OCI-LY1 (cell line): ENCODE measurements at regions not wholly inside any gene's neighbourhood (a gene's known extent, or its start where the extent isn't known, plus 50 kb on each side); places are given as distances from the start of the nearest gene placed in this dataset.

Source experiments
- H2AFZ ChIP-seq: fragments of 200-600 bp; sonication (generic), shearing (Covaris generic); 2 replicates; pipeline ENCODE4 v1.6.0; 2014; ENCODE audit warnings: antibody characterized with exemption, mild to moderate bottlenecking, low read length
- H3F3A ChIP-seq: fragments of 200-600 bp; sonication (generic), shearing (Covaris generic); 2 replicates; pipeline ENCODE4 v1.6.0; 2014; ENCODE audit warnings: mild to moderate bottlenecking, antibody characterized with exemption, low read length, moderate library complexity; ENCODE audit not compliant: insufficient read depth
- H3K27ac ChIP-seq: fragments of 200-600 bp; sonication (generic); 2 replicates; pipeline ENCODE4 v1.5.1; 2014; ENCODE audit warnings: low read length, mixed run types, mild to moderate bottlenecking, low read depth; ENCODE audit not compliant: poor library complexity, severe bottlenecking
- H3K27me3 ChIP-seq: fragments of 200-600 bp; sonication (generic); 2 replicates; pipeline ENCODE4 v1.6.0; 2014; ENCODE audit warnings: antibody characterized with exemption, mild to moderate bottlenecking, low read length, moderate library complexity; ENCODE audit not compliant: insufficient read depth
- H3K36me3 ChIP-seq: fragments of 200-600 bp; sonication (generic); 2 replicates; pipeline ENCODE4 v1.6.1; 2014; ENCODE audit warnings: mild to moderate bottlenecking, antibody characterized with exemption, low read length, moderate library complexity, mixed read lengths; ENCODE audit not compliant: insufficient read depth
- H3K4me1 ChIP-seq: fragments of 200-600 bp; sonication (generic); 2 replicates; pipeline ENCODE4 v1.5.1; 2014; ENCODE audit warnings: mild to moderate bottlenecking, low read length, moderate library complexity; ENCODE audit not compliant: insufficient read depth, severe bottlenecking
- H3K4me2 ChIP-seq: fragments of 200-600 bp; sonication (generic), shearing (Covaris generic); 2 replicates; pipeline ENCODE4 v1.6.1; 2014; ENCODE audit warnings: low read length
- H3K4me3 ChIP-seq: fragments of 200-600 bp; sonication (generic); 2 replicates; pipeline ENCODE4 v1.5.1; 2014; ENCODE audit warnings: low read length, low read depth, mild to moderate bottlenecking, mixed read lengths; ENCODE audit not compliant: poor library complexity, severe bottlenecking
- H3K79me2 ChIP-seq: fragments of 200-600 bp; shearing (Covaris generic); 2 replicates; pipeline ENCODE4 v1.6.1; 2016; ENCODE audit warnings: mixed run types, low read length, mixed read lengths; ENCODE audit not compliant: insufficient read depth
- H3K9ac ChIP-seq: fragments of 200-600 bp; sonication (generic), shearing (Covaris generic); 2 replicates; pipeline ENCODE4 v1.6.1; 2014; ENCODE audit warnings: mild to moderate bottlenecking, low read length, mixed read lengths
- H3K9me2 ChIP-seq: fragments of 200-600 bp; sonication (generic), shearing (Covaris generic); 2 replicates; pipeline ENCODE4 v1.6.1; 2014; ENCODE audit warnings: low read depth, mild to moderate bottlenecking, low read length, mixed read lengths
- H3K9me3 ChIP-seq: fragments of 200-600 bp; shearing (Covaris generic); 2 replicates; pipeline ENCODE4 v1.6.1; 2014; ENCODE audit warnings: low read length, mixed read lengths
- H4K20me1 ChIP-seq: fragments of 200-600 bp; sonication (generic), shearing (Covaris generic); 2 replicates; pipeline ENCODE4 v1.6.0; 2016; ENCODE audit warnings: mild to moderate bottlenecking, low read length; ENCODE audit not compliant: insufficient read depth
- EZH2 ChIP-seq: fragments of 200-600 bp; sonication (generic), shearing (Covaris generic); IDR thresholded peaks from 2 replicates; pipeline ENCODE4 v1.8.0; 2017; ENCODE audit warnings: borderline replicate concordance, mixed run types, mild to moderate bottlenecking, antibody characterized with exemption, low read length, moderate library complexity, mixed read lengths
- TF ChIP-seq, protein P1 (sequence below): fragments of 200-600 bp; sonication (generic), shearing (Covaris generic); IDR thresholded peaks from 2 replicates; pipeline ENCODE4 v1.5.1; 2017; ENCODE audit warnings: mild to moderate bottlenecking, antibody characterized with exemption, low read length, moderate library complexity, mixed read lengths

DNA sequence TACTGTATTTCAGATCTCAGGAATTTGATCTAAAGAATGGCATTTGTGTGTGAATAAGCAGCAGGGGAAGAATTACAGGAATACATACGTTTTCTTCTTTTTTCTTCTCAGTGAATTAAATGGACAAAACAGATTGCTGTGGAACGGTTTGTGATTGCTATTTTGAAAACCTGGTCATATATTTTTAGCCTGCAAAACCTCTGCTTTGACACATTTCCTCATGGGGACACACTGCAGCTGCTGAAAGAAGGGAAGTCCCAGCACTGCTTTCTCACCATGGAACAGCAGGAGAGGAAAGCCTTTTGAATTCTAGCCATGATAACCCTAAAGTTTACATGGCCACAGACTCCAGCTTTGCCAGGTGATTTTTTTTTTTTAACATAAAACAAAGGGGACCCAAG, 315.0 kb downstream of the OXSM start:
- Histone ChIP-seq H3K4me1 (no peaks in the 10 kb centered on the region), H3K36me3 (no peaks in the 10 kb centered on the region), H3K9me2 (no peaks in the 10 kb centered on the region), H3F3A (no peaks in the 10 kb centered on the region), H3K4me3 (no peak overlapping the region), H3K27me3 (no peaks in the 10 kb centered on the region), H3K9ac (no peak overlapping the region), H3K79me2 (no peaks in the 10 kb centered on the region), H4K20me1 (no peaks in the 10 kb centered on the region), H3K4me2 (no peak overlapping the region), H2AFZ (no peak overlapping the region), H3K9me3 (no peaks in the 10 kb centered on the region), H3K27ac (no peak overlapping the region)
- no peak for TF ChIP-seq EZH2
- TF ChIP-seq, protein P1, sequence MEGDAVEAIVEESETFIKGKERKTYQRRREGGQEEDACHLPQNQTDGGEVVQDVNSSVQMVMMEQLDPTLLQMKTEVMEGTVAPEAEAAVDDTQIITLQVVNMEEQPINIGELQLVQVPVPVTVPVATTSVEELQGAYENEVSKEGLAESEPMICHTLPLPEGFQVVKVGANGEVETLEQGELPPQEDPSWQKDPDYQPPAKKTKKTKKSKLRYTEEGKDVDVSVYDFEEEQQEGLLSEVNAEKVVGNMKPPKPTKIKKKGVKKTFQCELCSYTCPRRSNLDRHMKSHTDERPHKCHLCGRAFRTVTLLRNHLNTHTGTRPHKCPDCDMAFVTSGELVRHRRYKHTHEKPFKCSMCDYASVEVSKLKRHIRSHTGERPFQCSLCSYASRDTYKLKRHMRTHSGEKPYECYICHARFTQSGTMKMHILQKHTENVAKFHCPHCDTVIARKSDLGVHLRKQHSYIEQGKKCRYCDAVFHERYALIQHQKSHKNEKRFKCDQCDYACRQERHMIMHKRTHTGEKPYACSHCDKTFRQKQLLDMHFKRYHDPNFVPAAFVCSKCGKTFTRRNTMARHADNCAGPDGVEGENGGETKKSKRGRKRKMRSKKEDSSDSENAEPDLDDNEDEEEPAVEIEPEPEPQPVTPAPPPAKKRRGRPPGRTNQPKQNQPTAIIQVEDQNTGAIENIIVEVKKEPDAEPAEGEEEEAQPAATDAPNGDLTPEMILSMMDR, result no peak

DNA sequence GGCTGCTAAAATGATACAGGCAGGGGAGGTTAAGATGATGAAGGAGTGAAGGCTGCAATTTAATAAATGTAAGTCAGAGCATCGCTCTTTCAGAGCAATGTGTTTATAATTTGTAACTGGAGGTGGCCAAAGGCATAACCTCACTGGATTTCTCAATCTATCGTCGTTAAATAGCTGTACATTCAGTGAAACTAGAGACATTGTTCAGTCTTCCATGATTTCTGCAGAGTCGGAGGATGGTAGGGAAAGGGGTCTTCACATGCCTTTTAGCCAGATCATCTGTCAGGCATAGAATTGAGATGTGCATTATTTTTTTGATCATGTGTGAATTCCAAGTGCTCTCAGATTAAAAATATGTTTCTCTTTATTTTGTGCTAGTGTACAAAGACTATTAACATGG, 315.4 kb downstream of the OXSM start:
- H3K79me2 ChIP-seq, result no peaks in the 10 kb centered on the region

DNA sequence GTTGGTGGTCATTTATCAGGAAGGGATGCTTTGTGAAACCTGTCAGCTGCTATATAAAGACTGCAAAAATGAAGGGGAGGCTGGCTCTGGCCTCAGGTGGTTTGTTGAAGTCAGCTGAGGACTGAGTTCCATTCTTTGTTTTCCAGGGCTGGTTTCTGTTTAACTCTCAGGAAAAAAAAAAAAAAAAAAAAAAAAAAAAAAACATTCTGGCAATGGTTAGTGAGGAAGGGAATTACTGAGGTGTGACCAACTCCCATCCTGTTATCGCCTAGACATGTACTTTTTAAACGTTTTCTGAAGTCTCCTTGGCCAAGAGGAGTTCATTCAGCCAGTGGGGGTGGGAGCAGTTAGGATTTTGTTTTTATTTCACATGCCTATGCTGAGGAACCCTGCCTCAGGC, 316.3 kb downstream of the OXSM start:
- no peaks in the 10 kb centered on the region for H3K9me3 ChIP-seq
- H3K9ac ChIP-seq, result no peak overlapping the region
- H3F3A ChIP-seq, result no peaks in the 10 kb centered on the region
- no peak overlapping the region for H2AFZ ChIP-seq
- no peak for TF ChIP-seq EZH2
- TF ChIP-seq, protein P1, result no peak
- H3K9me2 ChIP-seq, result no peaks in the 10 kb centered on the region
- H3K36me3 ChIP-seq, result no peaks in the 10 kb centered on the region
- H4K20me1 ChIP-seq, result no peaks in the 10 kb centered on the region
- no peaks in the 10 kb centered on the region for H3K27me3 ChIP-seq
- no peak overlapping the region for H3K4me2 ChIP-seq
- H3K4me3 ChIP-seq, result no peak overlapping the region
- H3K27ac ChIP-seq, result no peak overlapping the region
- H3K4me1 ChIP-seq, result no peaks in the 10 kb centered on the region
- no peaks in the 10 kb centered on the region for H3K79me2 ChIP-seq

More for the DNA sequence above, 315.4 kb downstream of the OXSM start:
- Histone ChIP-seq H3K9me3 (no peaks in the 10 kb centered on the region), H3K4me3 (no peak overlapping the region), H3K27me3 (no peaks in the 10 kb centered on the region), H3K36me3 (no peaks in the 10 kb centered on the region), H4K20me1 (no peaks in the 10 kb centered on the region), H3K4me2 (no peak overlapping the region), H3K9ac (no peak overlapping the region), H3F3A (no peaks in the 10 kb centered on the region), H3K27ac (no peak overlapping the region), H3K9me2 (no peaks in the 10 kb centered on the region), H3K4me1 (no peaks in the 10 kb centered on the region), H2AFZ (no peak overlapping the region)
- no peak for TF ChIP-seq EZH2
- TF ChIP-seq, protein P1, result no peak
